ENCODE measurements at regions not wholly inside any gene's neighbourhood (a gene's known extent, or its start where the extent isn't known, plus 50 kb on each side); places are given as distances from the start of the nearest gene placed in this dataset.
A peak's percentile ranks its signal among the peaks of the same experiment; 100 is the strongest.

- Histone ChIP-seq H3K4me1 (ENCODE audit: insufficient read depth, low read length) (no peaks in the 10 kb centered on the region), H3K79me2 (ENCODE audit: insufficient read depth, low read length) (no peaks in the 10 kb centered on the region), H3K36me3 (replicated peaks in 1 of 2; ENCODE audit: control insufficient read depth in 1 of 2, insufficient read depth in 2 of 2, low read length in 2 of 2) (no peaks in the 10 kb centered on the region), H3K27ac (ENCODE audit: extremely low read length, insufficient read depth, low read length) (no peak overlapping the region), H3K9me3 (ENCODE audit: low read length) (no peaks in the 10 kb centered on the region; the same call in 1 of the 2 replicates), H3K4me2 (ENCODE audit: low read depth, low read length) (no peak overlapping the region), H4K20me1 (ENCODE audit: insufficient read depth, low read length) (no peaks in the 10 kb centered on the region), H3K27me3 (ENCODE audit: control insufficient read depth in 1 of 2, insufficient read depth in 2 of 2, low read length in 2 of 2) (no peaks in the 10 kb centered on the region), H3K9ac (ENCODE audit: insufficient read depth, low read depth, low read length) (no peak overlapping the region), H2AFZ (ENCODE audit: low read length) (no peak overlapping the region), H3K4me3 (replicated peaks in 1 of 3; ENCODE audit: insufficient read depth in 1 of 3, low read depth in 2 of 3, low read length in 3 of 3) (no peak overlapping the region)
- no TSS peak for BruUV-seq (replicated peaks)
- no peak for FAIRE-seq
- DNase-seq (ENCODE audit: low spot score), result no peak
- in situ Hi-C loops (cut with HindIII; ENCODE audit: extremely low pct_ligation_motif_present, low pct_unique_long_range_greater_than_20kb) (no loop called here), intact Hi-C loops (cut with micrococcal nuclease; ENCODE audit: unreplicated experiment) (no loop called here)
- ATAC-seq, result no peak
- POLR2A ChIA-PET, result no interaction called here
- TF ChIP-seq HCFC1 (IDR thresholded peaks at IDR 0.05; ENCODE audit: low read depth, low read length) (no peak), KLF13 (CRISPR knock-in tag; IDR thresholded peaks at IDR 0.05) (no peak), ZNF460 (CRISPR knock-in tag; IDR thresholded peaks at IDR 0.05; ENCODE audit: borderline replicate concordance) (no peak), EZH2 (conservative IDR thresholded peaks at IDR 0.05; ENCODE audit: low read depth, low read length) (no peak), ZNF34 (CRISPR knock-in tag; IDR thresholded peaks at IDR 0.05; ENCODE audit: borderline replicate concordance) (no peak), ZNF264 (CRISPR knock-in tag; IDR thresholded peaks at IDR 0.05) (no peak), IKZF1 (IDR thresholded peaks at IDR 0.05) (no peak), NRL (CRISPR knock-in tag; IDR thresholded peaks at IDR 0.05; ENCODE audit: borderline replicate concordance) (no peak)
- CTCF ChIA-PET (ENCODE audit: low intra/inter-chr PET ratio, low total read pairs), result no interaction called here
These were observed 132.8 kb downstream of the DACT1 start for GRCh38 chr14:58770491-58770982.

DNA sequence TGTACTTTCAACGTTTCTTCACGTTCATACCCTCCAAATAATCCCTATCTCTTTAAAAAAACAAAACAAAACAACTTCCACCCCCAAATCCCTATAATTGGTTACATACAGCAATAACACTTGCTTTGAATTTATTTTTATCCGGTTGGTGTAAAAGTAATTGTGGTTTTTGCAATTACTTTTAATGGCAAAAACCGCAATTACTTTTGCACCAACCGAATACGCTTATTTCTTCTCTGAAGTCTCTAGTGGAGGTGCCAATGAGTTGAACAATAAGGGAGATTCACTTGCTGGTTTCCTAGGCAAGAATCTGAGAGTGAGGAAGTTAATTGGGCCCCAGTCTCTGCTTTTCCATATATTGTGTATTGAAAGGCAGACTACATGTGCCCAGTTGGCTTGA is 133.3 kb downstream of the DACT1 start:
- intact Hi-C loops (cut with micrococcal nuclease; ENCODE audit: unreplicated experiment) (no loop called here), in situ Hi-C loops (cut with HindIII; ENCODE audit: extremely low pct_ligation_motif_present, low pct_unique_long_range_greater_than_20kb) (no loop called here)
- Histone ChIP-seq H3K27ac (ENCODE audit: extremely low read length, insufficient read depth, low read length) (no peak overlapping the region), H4K20me1 (ENCODE audit: insufficient read depth, low read length) (no peaks in the 10 kb centered on the region), H3K4me2 (ENCODE audit: low read depth, low read length) (no peak overlapping the region), H3K79me2 (ENCODE audit: insufficient read depth, low read length) (no peaks in the 10 kb centered on the region), H2AFZ (ENCODE audit: low read length) (no peak overlapping the region), H3K9ac (ENCODE audit: insufficient read depth, low read depth, low read length) (no peak overlapping the region), H3K27me3 (ENCODE audit: control insufficient read depth in 1 of 2, insufficient read depth in 2 of 2, low read length in 2 of 2) (no peaks in the 10 kb centered on the region), H3K9me3 (ENCODE audit: low read length) (no peaks in the 10 kb centered on the region; the same call in 1 of the 2 replicates), H3K4me1 (ENCODE audit: insufficient read depth, low read length) (no peaks in the 10 kb centered on the region), H3K4me3 (replicated peaks in 1 of 3; ENCODE audit: insufficient read depth in 1 of 3, low read depth in 2 of 3, low read length in 3 of 3) (no peak overlapping the region), H3K36me3 (replicated peaks in 1 of 2; ENCODE audit: control insufficient read depth in 1 of 2, insufficient read depth in 2 of 2, low read length in 2 of 2) (no peaks in the 10 kb centered on the region)
- WGBS (ENCODE audit: low lambda C conversion rate), result 58% methylated on average over 6 of the region's 6 CpGs
- no TSS peak for BruUV-seq (replicated peaks)
- ChIA-PET POLR2A (no interaction called here), CTCF (ENCODE audit: low intra/inter-chr PET ratio, low total read pairs) (no interaction called here)
- DNase-seq (ENCODE audit: low spot score), result no peak
- FAIRE-seq, result no peak
- TF ChIP-seq ZBTB40 (IDR thresholded peaks at IDR 0.05), result peak; percentile 64
- TF ChIP-seq ZBTB40 (CRISPR knock-in tag; IDR thresholded peaks at IDR 0.05), result no peak
- no peak for TF ChIP-seq ZNF841 (CRISPR knock-in tag; IDR thresholded peaks at IDR 0.05; ENCODE audit: borderline replicate concordance)
- no peak for ATAC-seq

Data from HepG2 (cell line).